GM19328 (cell line): ENCODE measurements at regions not wholly inside any gene's neighbourhood (a gene's known extent, or its start where the extent isn't known, plus 50 kb on each side); places are given as distances from the start of the nearest gene placed in this dataset.

Experiments
- ATAC-seq: cut with Tn5 transposase; IDR thresholded peaks from one replicate; pipeline ENCODE4 v1.9.1; 2021; ENCODE audit warnings: mild to moderate bottlenecking, moderate library complexity; ENCODE audit not compliant: unreplicated experiment

DNA sequence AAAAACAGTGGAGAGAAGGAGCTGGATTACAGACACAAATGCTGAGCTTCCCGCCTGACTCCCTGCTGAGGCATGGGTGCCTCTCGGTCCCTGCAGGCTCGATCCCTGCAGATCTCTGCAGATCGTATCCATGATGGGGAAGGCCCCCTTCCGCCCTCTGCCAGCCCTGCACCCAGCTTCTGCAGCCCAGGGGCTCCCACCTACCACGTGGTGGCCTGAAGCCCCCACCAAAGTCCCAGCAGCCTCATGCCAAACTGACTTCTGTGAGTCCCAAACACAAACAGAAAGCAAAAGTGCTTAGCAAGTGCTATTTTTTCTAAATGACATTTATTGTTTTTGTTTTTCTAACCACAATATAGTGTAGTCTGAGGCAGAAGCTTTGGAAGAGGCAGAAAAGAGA is 127.1 kb upstream of the CHST15 start:
- no peak for ATAC-seq

- no peak for ATAC-seq
These were observed 126.3 kb upstream of the CHST15 start for GRCh38 chr10:124219655-124220054.

GRCh38 chr10:124219062-124219461 is 125.7 kb upstream of the CHST15 start:
- ATAC-seq, result no peak

- no peak for ATAC-seq
These were observed 124.8 kb upstream of the CHST15 start for GRCh38 chr10:124217906-124218804.

DNA sequence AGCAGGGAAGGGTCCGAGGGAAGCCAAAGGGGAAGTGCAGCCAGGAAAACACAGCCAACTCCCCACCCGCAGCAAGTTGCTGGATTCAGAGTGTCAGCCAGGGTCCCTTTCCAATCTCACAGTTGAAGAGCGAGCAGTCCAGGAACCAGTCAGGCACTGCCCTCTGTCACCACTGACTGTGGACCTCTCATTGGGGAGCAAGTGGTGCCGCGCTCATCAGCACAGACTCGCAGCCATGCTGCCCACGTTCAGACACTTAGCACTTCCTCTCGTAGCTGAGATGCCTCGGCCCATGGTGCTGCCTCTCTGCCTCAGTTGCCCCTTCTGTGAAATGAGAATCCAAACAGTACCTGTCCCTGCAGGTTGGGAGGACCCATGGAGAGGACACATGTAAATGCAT is 123.6 kb upstream of the CHST15 start:
- ATAC-seq, result no peak

DNA sequence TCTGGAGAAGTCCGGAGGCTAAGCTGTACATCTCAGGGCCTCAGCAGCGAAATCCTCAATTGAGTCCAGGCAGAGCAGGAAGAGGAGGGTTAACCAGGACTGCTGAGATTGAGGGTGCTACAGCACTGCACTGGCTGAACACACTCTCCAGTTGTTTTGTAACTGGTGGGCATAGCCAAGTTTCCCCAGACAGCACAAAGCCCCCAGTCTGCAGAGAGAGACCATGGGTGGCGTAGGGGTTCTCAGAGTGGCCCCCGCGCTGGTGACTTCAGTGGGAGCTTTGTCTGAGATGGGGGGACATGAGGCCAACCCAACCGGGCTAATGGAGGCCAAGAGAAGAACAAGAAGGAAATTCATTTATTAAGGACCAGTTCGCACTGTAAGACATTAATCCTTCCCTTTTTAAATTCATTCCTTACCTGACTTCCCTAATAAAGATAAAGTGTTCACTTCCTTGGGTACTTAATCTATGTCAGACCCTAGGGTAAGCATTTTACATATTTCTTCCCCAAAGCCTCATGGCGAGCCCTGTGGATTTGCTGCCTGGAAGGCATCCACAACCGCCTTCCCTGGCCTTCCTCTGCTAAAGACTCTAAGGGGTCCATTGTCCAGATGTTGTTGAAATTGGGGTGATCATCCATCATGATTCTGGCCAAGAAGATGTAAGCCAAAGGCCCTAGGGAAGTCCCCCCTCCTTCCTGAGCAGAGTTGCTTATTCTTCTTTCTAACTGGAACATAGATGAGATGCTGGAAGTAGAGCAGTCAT is 121.4 kb upstream of the CHST15 start:
- ATAC-seq, result no peak

DNA sequence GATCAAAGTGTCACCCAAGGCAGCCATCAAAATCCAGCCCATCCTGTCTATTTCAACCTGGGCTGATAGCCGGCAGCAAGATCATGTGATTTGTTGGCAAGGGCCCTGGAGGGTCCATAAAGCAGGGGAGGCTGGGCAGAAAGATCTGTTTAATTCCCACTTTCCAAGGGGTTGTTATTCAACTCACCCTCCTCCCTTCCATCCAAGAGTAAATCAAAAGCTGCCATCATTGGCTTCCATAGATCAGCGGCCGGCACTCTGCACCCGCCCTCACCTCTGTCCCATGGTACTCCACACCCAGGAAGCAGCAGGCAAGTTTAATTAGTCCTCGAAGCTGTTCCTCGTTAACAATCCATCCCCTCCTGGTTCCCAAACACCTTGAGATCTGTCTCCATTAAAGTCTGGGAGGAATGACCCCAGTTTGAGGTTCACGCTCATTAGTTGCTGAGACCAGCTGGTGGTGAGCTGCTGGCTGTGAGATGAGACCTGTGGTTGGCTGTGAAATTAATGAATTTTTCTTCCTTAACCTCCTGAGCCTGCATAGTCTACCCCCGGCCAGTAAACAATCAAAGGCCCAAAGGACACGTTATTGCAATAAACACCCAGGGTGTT is 120.6 kb upstream of the CHST15 start:
- no peak for ATAC-seq

DNA sequence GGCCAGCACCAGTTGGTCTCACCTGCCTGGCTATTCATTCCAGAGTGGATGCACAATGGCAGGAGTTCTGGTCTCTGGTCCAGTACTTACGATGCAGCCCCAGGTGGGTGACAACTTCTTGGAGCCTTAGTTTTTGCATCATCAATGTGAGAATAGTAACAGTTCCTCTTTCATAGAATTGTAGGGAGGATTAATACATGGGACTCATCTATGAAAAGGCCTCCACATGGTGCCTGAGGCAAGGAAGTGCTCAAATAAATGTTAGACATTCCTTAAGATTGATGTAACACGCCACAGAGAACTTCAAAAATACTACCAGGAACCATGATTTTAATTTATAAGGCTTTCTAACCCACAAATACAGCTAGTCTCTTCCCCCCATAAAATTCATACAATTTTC is 120.1 kb upstream of the CHST15 start:
- ATAC-seq, result no peak

- ATAC-seq, result no peak
These were observed 119.3 kb upstream of the CHST15 start for GRCh38 chr10:124212702-124213101.

DNA sequence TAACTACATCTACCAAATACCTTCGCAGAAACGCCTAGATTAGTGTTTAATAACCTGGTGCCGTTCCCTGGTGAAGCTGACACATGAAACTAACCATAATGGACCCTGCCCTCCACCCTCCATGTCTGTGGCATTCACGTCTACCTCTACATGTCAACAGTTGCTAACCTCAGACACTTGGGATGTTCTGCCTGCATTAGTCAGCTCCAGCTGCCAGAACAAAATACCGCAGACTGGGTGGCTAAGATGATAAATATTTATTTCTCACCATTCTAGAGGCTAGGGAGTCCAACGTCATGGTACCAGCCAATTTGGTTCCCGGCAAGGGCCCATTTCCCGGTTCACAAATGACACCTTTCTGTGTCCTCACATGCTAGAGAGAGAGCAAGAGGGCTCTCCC is 118.5 kb upstream of the CHST15 start:
- no peak for ATAC-seq

DNA sequence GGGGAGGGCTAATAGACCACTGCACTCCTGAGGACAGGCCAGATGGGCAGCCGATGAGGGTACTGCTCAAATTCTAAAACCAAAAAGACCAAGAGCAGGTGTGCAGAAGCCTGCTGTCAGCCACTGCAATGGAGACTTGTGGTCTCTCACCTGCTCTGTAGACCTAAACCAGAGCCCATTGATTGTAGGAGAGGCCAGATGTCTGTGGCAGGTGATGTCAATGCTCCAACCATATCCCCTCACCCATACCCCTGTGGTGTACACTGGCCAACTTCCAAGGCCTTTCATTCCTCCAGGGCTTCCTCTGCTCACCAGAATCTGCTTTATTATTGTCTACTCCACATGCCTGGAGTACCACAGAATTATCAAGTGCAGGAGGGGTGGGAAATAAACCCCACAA is 116.9 kb upstream of the CHST15 start:
- ATAC-seq, result no peak

DNA sequence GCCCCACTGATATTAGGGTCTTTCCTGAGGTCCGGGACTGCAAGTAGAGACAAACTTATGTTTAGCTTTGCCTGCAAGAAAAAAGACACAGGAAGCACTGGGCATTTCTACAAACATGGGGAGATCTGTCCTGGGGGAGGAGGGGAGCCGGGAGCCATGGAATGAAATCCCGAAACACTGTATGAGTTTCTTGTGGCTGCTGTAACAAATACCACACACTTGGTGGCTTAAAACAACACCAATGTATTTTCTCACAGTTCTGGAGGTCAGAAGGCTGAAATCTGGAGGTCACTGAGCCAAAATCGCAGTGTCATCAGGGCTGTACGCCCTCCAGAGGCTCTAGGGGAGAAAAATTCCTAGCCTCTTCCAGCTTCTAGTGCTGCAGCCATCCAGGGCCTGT is 114.0 kb upstream of the CHST15 start:
- ATAC-seq, result no peak

DNA sequence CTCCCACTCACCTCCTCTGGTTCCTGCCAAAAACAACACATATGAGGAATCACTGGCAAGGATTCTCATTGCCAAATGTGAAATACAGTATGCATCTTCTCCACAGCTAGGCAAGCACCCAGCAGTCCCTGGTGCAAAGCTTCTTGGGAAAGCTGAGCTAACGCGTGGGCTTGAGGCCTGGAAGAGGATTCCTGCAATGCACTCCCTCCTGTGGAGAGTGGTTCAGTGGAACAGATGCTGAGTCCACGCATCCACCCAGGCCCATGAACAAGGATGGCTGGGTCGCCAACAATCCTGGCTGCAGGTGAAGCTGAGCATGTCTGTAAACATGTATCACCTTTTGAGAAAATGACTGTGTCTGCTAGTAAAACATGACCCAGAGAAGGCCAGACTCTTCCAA is 113.2 kb upstream of the CHST15 start:
- ATAC-seq, result no peak

- ATAC-seq, result no peak
These were observed 112.0 kb upstream of the CHST15 start for GRCh38 chr10:124205432-124205831.

DNA sequence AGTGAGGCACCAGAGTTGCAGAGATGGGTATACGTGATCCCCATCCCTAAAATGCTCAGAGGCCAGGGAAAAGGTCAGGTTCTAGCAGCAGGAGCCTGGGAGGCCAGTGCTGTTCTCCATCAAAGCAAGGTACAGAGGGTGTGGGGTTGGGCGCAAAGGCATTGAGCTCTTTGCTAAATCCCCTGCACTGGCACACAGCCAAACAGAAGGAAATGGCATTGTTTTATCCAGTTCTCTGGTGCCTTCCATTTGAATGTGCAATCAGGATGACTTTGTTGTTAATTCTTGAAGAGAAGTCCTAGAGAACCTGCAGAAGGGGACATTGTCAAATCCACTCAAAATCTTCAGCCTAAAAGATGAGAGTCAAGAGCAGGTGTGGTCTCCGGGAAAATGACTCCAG is 111.3 kb upstream of the CHST15 start:
- ATAC-seq, result no peak

DNA sequence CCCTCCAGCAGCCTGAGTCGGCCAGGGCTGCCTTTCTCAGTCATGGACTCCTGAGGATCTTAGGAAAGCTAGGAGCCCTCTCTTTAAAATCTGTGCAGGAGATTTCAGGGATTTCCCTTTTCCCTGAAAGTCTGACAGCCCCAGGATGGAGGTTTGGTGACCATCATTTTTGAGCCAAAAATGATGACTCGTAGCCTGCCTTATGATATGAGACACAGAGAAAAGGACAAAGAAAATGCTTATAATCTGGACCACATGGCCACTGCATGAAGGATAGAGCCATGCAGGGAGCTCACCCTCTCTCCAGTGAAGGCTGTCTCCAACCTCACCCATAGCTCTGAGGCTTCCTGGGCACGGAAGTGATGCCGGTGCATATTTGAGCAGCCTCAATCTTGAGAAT is 106.6 kb upstream of the CHST15 start:
- ATAC-seq, result no peak

DNA sequence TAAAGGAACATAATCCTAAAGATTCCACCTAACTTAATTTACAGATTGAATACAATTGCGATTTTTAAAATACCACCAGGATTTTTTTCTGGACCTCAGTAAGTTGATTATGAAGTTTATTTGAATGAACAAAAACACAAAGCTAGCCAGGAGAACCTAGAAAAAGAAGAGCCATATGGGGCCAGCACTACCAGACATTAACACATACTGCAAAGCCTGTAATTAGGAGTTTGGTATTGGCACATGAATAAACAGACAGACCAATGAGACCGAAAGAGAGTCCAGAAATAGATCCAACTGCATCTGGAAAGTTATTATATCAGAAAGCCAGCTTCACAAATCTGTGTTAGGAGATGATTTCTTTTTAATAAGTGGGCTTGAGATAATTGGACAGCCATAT is 105.5 kb upstream of the CHST15 start:
- ATAC-seq, result no peak

- ATAC-seq, result no peak
These were observed 104.7 kb upstream of the CHST15 start for GRCh38 chr10:124198125-124198501.

DNA sequence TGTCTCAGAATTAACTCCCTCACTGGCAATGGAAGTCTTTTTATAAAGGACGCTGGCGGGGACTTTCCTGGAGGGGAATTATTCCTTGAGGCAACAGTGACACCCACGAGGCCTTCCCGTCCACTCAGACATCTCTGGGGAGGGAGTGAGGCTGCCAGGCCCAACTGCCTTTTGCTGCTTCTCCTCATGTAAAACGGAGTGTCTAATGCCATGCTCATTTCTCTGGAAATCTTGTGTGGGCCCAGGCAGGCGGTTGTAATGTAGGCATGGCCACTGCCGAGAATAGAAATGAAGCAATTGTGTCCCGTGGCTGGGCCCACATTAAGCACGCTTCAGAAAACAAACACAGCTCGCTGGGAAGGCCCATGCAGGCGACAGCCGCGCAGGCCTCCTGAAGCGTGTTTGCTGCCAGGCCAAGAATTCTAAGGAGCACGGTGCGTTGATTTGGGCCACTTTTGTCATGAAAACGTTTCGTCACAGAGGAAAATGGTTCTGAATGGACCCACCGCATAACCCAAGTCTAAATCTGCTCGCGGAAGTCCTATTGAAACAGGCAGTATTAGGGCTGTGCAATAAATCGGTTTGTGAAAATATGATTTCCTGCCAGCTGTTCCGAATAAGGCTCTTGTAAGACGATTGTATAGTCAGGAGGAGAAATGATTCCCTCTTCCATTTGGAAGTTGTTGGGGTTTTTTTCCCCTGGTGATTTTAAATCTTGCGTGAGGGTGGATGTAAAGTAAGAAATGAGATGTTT is 104.2 kb upstream of the CHST15 start:
- no peak for ATAC-seq

- ATAC-seq, result no peak
These were observed 103.3 kb upstream of the CHST15 start for GRCh38 chr10:124196659-124197058.

GRCh38 chr10:124194199-124194824 is 100.9 kb upstream of the CHST15 start:
- ATAC-seq, result no peak
